GM12891 (cell line): ENCODE measurements at regions not wholly inside any gene's neighbourhood (a gene's known extent, or its start where the extent isn't known, plus 50 kb on each side); places are given as distances from the start of the nearest gene placed in this dataset.

Experiments
- POLR2A ChIP-seq: IDR thresholded peaks from 2 replicates; pipeline ENCODE4 v1.6.1; 2011; ENCODE audit warnings: low read depth, low read length, control low read depth
- POLR2AphosphoS5 ChIP-seq: IDR thresholded peaks from 2 replicates; pipeline ENCODE4 v1.6.1; 2011; ENCODE audit warnings: low read depth, low read length, control low read depth
- TAF1 ChIP-seq: IDR thresholded peaks from 2 replicates; pipeline ENCODE4 v1.6.1; 2011; ENCODE audit warnings: low read depth, low read length, control low read depth

DNA sequence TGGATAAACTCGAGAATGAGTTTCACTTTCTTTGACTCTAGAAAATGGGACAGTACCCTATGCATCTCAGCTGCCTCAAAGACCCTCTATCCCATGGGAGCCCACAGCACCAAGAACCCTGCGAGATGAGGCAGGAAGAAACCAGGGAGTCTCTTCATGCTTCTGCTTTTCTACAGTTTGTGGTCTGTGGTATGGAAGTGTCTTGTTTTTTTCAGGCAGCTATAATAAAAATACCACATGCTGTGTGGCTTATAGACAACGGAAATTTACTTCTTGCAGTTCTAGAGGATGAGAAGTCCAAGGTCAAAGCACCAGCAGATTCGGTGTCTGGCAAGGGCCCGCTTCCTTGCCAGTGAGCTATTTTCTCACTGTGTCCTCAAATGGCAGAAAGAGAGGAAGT, 257.9 kb downstream of the SUCLG1 start:
- TF ChIP-seq POLR2AphosphoS5 (no peak), TAF1 (no peak), POLR2A (no peak)
